Uterus (tissue), 3 donors: ENCODE measurements at regions not wholly inside any gene's neighbourhood (a gene's known extent, or its start where the extent isn't known, plus 50 kb on each side); places are given as distances from the start of the nearest gene placed in this dataset.

Experiments
- DNase-seq, 2 donors: peaks; one replicate each; pipeline ENCODE4 v3.0.0-alpha.2; 2019 to 2020
- H3K27ac ChIP-seq, 2 donors: fragments of 200-600 bp; sonication (generic); 1 replicate in 1 of 2; 2 replicates in 1 of 2; pipeline ENCODE4 v1.5.1; 2016 to 2018
- H3K27me3 ChIP-seq, 2 donors: fragments of 200-600 bp; sonication (generic); one replicate each; pipeline ENCODE4 v1.5.1; 2018 to 2019; ENCODE audit warnings: control low read depth in 1 of 2
- H3K36me3 ChIP-seq, 2 donors: fragments of 200-600 bp; sonication (generic); one replicate each; pipeline ENCODE4 v1.5.1; 2019; ENCODE audit warnings: control low read depth in 1 of 2
- H3K4me1 ChIP-seq, 2 donors: fragments of 200-600 bp; sonication (generic); one replicate each; pipeline ENCODE4 v1.5.1; 2018 to 2019; ENCODE audit warnings: control low read depth in 1 of 2
- H3K4me3 ChIP-seq, 2 donors: fragments of 200-600 bp; sonication (generic); 1 replicate in 1 of 2; 2 replicates in 1 of 2; pipeline ENCODE4 v1.5.1; 2018 to 2019; ENCODE audit warnings: mild to moderate bottlenecking in 1 of 2
- H3K9me3 ChIP-seq, 2 donors: fragments of 200-600 bp; sonication (generic); one replicate each; pipeline ENCODE4 v1.5.1; 2019; ENCODE audit warnings: control low read depth in 1 of 2
- POLR2A ChIP-seq, 2 donors: fragments of 450-650 bp; IDR thresholded peaks; one replicate each; pipeline ENCODE4 v1.6.1; 2016; ENCODE audit warnings: antibody characterized with exemption in 2 of 2, mild to moderate bottlenecking in 1 of 2, moderate library complexity in 1 of 2
- intact Hi-C: fragments of 100-400 bp; cut with DNase I; formaldehyde crosslinking; loops from one replicate; pipeline ENCODE4 v1.15.1; 2023; ENCODE audit warnings: low total_unique reads
- TF ChIP-seq, protein P1 (sequence below), 4 experiments: fragments of 200-600 bp in 2 of 4; fragments of 450-650 bp in 2 of 4; sonication (generic) in 2 of 4; IDR thresholded peaks; one replicate each; pipeline ENCODE4 v1.5.1; 2016 to 2019; ENCODE audit warnings: antibody characterized with exemption in 4 of 4, mild to moderate bottlenecking in 2 of 4, moderate library complexity in 1 of 4
- donor health status: DM: yes; HTN: yes; CAD: no.

DNA sequence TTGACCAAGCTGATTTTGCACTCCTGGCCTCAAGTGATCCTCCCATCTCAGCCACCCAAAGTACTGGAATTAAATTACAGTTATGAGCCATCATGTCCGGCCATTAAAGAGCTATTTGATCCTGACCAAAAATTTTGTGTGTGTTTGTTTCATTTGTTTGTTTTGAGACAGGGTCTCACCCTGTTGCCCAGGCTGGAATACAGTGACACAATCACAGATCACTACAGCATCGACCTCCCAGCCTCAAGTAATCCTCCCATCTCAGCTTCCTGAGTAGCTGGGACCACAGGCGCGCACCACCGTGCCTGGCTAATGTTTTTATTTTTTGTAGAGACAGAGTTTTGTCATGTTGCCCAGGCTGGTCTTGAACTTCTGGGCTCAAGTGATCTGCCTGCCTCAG lies 82.9 kb upstream of the RBPJ start:
- Histone ChIP-seq H3K9me3 (no peaks in the 10 kb centered on the region), H3K27ac (no peak overlapping the region), H3K36me3 (no peaks in the 10 kb centered on the region), H3K27me3 (no peaks in the 10 kb centered on the region), H3K4me3 (no peak overlapping the region), H3K4me1 (no peaks in the 10 kb centered on the region)
- no peak for DNase-seq
- no peak for TF ChIP-seq POLR2A (IDR thresholded peaks at IDR 0.05)
- TF ChIP-seq, protein P1, sequence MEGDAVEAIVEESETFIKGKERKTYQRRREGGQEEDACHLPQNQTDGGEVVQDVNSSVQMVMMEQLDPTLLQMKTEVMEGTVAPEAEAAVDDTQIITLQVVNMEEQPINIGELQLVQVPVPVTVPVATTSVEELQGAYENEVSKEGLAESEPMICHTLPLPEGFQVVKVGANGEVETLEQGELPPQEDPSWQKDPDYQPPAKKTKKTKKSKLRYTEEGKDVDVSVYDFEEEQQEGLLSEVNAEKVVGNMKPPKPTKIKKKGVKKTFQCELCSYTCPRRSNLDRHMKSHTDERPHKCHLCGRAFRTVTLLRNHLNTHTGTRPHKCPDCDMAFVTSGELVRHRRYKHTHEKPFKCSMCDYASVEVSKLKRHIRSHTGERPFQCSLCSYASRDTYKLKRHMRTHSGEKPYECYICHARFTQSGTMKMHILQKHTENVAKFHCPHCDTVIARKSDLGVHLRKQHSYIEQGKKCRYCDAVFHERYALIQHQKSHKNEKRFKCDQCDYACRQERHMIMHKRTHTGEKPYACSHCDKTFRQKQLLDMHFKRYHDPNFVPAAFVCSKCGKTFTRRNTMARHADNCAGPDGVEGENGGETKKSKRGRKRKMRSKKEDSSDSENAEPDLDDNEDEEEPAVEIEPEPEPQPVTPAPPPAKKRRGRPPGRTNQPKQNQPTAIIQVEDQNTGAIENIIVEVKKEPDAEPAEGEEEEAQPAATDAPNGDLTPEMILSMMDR (IDR thresholded peaks at IDR 0.05) = no peak
- intact Hi-C loops = no loop called here

DNA sequence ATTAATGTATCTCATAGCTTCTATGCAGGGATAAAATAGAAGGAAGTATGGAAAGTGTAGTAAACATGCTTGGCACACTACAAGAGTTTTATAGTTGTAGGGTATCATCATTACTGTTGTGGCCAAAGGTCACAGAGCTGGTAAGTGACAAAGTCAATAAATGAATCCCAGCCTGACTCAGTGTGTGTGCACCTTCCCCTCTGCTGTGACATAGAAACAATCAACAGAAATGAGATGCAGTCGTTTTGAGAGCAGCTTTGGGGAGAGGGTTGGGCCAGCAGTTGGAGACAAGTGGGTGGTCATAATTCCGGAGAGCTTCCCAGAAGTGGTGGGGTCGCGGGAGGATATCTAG lies 82.4 kb upstream of the RBPJ start:
- H3K27ac ChIP-seq = no peak overlapping the region
- intact Hi-C loops = no loop called here
- no peak for DNase-seq
- no peaks in the 10 kb centered on the region for H3K27me3 ChIP-seq
- no peaks in the 10 kb centered on the region for H3K4me1 ChIP-seq
- H3K9me3 ChIP-seq = no peaks in the 10 kb centered on the region
- H3K36me3 ChIP-seq = no peaks in the 10 kb centered on the region
- no peak for TF ChIP-seq POLR2A (IDR thresholded peaks at IDR 0.05)
- TF ChIP-seq, protein P1 (IDR thresholded peaks at IDR 0.05) = no peak
- H3K4me3 ChIP-seq = no peak overlapping the region

DNA sequence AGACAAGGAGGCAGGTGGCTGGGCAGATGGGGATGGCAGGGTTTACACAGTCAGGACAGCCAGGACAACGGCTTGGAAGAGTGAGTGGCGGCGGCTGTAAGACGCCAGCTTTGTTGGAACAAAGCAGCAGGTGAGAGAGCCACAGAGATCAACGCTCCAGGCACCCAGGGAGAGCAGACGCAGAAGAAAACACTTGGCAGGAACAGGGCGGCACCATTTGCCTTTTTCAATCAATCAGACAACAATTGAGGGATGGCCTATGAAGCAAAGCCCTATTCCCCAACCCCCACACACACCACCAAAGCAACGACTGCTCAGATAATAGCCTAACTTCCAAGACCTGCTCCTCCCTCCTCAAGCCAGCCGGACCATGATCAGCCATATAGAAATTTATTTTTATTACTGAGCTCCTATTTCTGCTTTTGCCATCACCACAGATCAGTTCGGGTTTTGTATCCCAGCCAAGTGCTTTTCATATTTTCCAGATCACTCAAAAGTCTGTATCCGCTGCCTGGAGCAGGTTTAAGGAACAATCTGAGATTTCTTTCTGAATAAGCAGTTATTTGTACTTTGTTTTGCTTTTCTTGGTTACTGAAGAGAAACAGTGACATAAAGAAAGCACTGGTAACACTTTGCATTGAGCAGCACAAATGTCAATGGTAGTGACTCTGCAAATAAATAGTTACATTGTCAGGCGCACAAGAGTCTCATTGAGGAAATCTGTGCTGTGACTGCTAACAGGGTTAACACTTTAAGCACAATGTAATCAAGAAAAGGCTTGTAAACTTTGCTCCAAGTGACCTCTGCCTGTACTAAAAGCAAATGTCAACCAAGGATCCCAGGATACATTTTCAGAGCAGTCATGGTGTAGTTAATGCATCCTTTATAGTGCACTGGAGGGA lies 81.8 kb upstream of the RBPJ start:
- DNase-seq = no peak
- H3K27ac ChIP-seq = no peak overlapping the region
- no peaks in the 10 kb centered on the region for H3K9me3 ChIP-seq
- H3K36me3 ChIP-seq = no peaks in the 10 kb centered on the region
- intact Hi-C loops = no loop called here
- no peaks in the 10 kb centered on the region for H3K27me3 ChIP-seq
- TF ChIP-seq POLR2A (IDR thresholded peaks at IDR 0.05) = no peak
- TF ChIP-seq, protein P1 (IDR thresholded peaks at IDR 0.05) = no peak
- H3K4me1 ChIP-seq = no peaks in the 10 kb centered on the region
- H3K4me3 ChIP-seq = no peak overlapping the region

DNA sequence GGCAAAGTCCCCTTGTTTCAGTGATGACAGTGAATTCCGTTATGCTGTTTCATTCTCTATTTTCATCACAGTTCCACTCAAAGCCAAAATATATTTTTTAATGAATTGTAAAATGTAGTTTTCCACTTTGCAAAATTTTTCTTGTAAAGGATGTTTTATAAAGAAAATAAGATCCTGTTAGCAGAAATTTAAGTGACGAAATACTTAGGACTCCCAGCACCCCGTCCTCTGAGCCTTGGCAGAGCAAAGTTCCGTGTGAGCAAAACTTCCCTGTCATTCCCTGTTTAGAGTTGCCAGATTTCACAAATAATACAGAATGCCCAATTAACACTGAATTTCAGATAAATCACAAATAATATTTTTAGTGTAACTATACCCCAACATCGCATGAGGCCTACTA lies 81.0 kb upstream of the RBPJ start:
- no peak overlapping the region for H3K4me3 ChIP-seq
- H3K4me1 ChIP-seq = no peaks in the 10 kb centered on the region
- no peaks in the 10 kb centered on the region for H3K36me3 ChIP-seq
- no peaks in the 10 kb centered on the region for H3K9me3 ChIP-seq
- H3K27me3 ChIP-seq = no peaks in the 10 kb centered on the region
- DNase-seq = no peak
- H3K27ac ChIP-seq = no peak overlapping the region
- TF ChIP-seq, protein P1 (IDR thresholded peaks at IDR 0.05) = no peak
- no peak for TF ChIP-seq POLR2A (IDR thresholded peaks at IDR 0.05)
- intact Hi-C loops = no loop called here

DNA sequence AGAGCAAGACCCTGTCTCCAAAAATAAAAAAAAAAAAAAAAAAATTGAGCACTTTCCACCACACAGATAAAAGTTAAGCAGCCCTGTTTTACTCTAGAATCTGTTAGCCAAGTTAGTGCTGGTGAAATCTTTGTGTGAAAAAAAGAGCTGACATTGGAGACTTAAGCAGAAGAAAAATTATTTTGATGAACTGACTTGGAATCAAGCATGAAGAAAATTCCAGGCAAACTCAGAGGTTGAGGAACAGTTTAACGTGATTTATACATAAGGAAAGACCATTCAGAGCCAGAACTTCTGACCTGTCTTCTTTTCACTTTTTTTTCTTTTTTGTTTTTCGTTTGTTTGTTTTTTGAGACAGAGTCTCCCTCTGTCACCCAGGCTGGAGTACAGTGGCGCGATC lies 79.6 kb upstream of the RBPJ start:
- H3K27ac ChIP-seq = no peak overlapping the region
- intact Hi-C loops = no loop called here

More for the DNA sequence above, 79.6 kb upstream of the RBPJ start:
- TF ChIP-seq, protein P1 (IDR thresholded peaks at IDR 0.05) = no peak
- no peak for TF ChIP-seq POLR2A (IDR thresholded peaks at IDR 0.05)
- Histone ChIP-seq H3K27me3 (no peaks in the 10 kb centered on the region), H3K36me3 (no peaks in the 10 kb centered on the region), H3K9me3 (no peaks in the 10 kb centered on the region), H3K4me3 (no peak overlapping the region), H3K4me1 (no peaks in the 10 kb centered on the region)
- DNase-seq = no peak
